ENCODE measurements at regions not wholly inside any gene's neighbourhood (a gene's known extent, or its start where the extent isn't known, plus 50 kb on each side); places are given as distances from the start of the nearest gene placed in this dataset.

DNA sequence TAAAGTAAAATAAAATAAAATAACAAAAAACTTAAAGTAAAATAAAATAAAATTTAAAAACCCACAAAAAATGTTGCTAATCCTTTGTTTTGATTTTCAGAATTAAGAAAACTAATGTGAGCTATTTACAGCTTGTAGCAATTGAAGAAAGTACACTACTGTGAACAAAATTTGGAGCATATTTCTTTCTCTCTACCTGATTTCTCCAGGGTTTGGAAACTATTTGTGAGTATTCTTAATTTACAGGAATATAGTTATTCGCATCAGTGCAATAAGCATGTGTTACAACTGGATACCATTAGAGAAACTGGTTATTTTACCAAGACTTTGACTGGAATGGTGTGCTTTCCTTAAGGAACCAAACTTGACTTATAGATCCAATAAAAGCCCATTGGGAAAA lies 86.1 kb upstream of the CNOT2 start:
- H3K27ac ChIP-seq, result no peak overlapping the region
- in situ Hi-C loops (cut with HindIII; ENCODE audit: low pct_ligation_motif_present, low sequenced_read_pairs), result no loop called here
- DNase-seq, result no peak
- TF ChIP-seq, protein P1, sequence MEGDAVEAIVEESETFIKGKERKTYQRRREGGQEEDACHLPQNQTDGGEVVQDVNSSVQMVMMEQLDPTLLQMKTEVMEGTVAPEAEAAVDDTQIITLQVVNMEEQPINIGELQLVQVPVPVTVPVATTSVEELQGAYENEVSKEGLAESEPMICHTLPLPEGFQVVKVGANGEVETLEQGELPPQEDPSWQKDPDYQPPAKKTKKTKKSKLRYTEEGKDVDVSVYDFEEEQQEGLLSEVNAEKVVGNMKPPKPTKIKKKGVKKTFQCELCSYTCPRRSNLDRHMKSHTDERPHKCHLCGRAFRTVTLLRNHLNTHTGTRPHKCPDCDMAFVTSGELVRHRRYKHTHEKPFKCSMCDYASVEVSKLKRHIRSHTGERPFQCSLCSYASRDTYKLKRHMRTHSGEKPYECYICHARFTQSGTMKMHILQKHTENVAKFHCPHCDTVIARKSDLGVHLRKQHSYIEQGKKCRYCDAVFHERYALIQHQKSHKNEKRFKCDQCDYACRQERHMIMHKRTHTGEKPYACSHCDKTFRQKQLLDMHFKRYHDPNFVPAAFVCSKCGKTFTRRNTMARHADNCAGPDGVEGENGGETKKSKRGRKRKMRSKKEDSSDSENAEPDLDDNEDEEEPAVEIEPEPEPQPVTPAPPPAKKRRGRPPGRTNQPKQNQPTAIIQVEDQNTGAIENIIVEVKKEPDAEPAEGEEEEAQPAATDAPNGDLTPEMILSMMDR (IDR thresholded peaks at IDR 0.05; ENCODE audit: low read depth, low read length, missing control alignments), result no peak
- H3K27me3 ChIP-seq (replicated peaks), result no peaks in the 10 kb centered on the region
- no peak overlapping the region for H3K4me3 ChIP-seq (ENCODE audit: low read depth, low read length)
- no peaks in the 10 kb centered on the region for H3K36me3 ChIP-seq (replicated peaks)

DNA sequence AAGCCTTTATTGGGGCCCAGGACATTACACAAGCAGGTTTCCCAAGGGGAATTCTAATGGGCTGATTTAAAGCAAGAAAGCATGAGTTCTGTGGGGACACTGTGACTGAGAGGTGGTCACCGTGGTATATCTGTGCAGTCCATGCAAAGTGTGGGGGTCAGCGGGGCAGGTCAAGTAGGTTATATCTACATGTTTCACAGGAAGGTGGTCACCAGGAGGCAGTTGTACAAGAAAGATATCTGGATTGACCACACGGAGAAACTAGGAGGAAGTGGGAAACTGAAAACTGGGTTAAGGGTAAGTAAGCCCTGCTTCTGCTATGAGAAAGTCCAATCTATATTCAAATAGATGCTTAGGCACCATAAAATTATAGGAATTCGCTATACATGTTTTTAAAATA lies 77.8 kb upstream of the CNOT2 start:
- in situ Hi-C loops (cut with HindIII; ENCODE audit: low pct_ligation_motif_present, low sequenced_read_pairs), result no loop called here
- TF ChIP-seq, protein P1 (IDR thresholded peaks at IDR 0.05; ENCODE audit: low read depth, low read length, missing control alignments), result no peak
- Histone ChIP-seq H3K4me3 (ENCODE audit: low read depth, low read length) (no peak overlapping the region), H3K27ac (no peak overlapping the region), H3K27me3 (replicated peaks) (no peaks in the 10 kb centered on the region), H3K36me3 (replicated peaks) (no peaks in the 10 kb centered on the region)
- no peak for DNase-seq

DNA sequence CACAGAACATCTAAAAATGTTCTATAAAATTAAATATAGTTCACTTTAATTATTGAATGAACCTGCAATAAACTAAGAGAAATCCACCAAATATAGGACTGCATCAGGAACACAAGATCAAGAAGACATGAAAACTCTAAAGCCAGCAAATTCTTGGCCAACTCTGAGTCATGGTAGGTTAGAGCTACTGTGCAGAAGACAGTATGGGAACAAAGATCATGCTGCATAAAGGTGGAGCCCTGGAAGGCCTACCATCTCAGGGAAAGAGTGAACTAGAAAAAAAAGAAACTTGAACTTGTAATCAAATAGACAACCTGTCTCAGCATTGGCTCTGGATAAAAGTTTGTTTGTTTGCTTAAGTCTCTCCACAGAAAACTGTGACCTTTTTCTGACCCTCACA lies 66.9 kb upstream of the CNOT2 start:
- Histone ChIP-seq H3K27ac (no peak overlapping the region), H3K36me3 (replicated peaks) (no peaks in the 10 kb centered on the region), H3K27me3 (replicated peaks) (no peaks in the 10 kb centered on the region), H3K4me3 (ENCODE audit: low read depth, low read length) (no peak overlapping the region)
- TF ChIP-seq, protein P1 (IDR thresholded peaks at IDR 0.05; ENCODE audit: low read depth, low read length, missing control alignments), result no peak
- in situ Hi-C loops (cut with HindIII; ENCODE audit: low pct_ligation_motif_present, low sequenced_read_pairs), result no loop called here
- DNase-seq, result no peak

DNA sequence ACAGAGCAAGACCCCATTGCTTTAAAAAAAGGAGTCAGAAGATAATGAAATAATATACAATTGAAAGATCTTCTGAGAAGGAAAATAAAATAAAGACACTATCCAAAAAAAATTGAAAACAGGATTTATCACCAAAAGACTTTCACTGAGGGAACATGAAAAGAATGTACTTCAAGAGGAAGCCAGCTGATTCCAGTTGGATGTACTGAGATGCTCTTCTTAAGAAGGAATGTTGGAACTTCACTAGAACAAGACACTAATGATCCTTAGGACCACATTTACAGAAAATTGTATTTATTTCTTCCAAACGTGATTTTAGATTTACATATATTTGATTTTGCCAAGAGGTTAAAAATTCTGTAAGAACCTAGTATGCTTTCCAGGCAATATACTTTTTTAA lies 65.6 kb upstream of the CNOT2 start:
- Histone ChIP-seq H3K27ac (no peak overlapping the region), H3K36me3 (replicated peaks) (no peaks in the 10 kb centered on the region), H3K4me3 (ENCODE audit: low read depth, low read length) (no peak overlapping the region), H3K27me3 (replicated peaks) (no peaks in the 10 kb centered on the region)
- TF ChIP-seq, protein P1 (IDR thresholded peaks at IDR 0.05; ENCODE audit: low read depth, low read length, missing control alignments), result no peak
- DNase-seq, result no peak
- in situ Hi-C loops (cut with HindIII; ENCODE audit: low pct_ligation_motif_present, low sequenced_read_pairs), result no loop called here

DNA sequence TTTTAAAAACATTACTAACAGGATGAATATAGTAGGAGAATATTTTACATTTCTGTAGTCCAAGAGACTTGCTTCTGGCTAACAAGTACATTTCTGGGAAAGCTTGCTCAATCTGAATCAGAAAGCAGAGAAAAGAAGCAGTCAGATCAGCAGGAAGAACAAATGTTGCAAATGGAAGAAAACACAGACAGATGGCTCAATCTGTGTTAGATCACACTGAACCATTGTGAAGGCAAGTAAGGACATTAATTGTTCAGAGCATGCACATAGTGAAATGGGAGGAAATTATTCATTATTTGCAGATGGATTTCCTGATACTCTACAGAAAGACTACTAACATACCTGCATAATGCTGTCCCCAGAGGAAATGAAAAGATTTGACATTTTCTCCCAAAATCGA lies 65.2 kb upstream of the CNOT2 start:
- in situ Hi-C loops (cut with HindIII; ENCODE audit: low pct_ligation_motif_present, low sequenced_read_pairs), result no loop called here
- Histone ChIP-seq H3K27ac (no peak overlapping the region), H3K36me3 (replicated peaks) (no peaks in the 10 kb centered on the region), H3K27me3 (replicated peaks) (no peaks in the 10 kb centered on the region), H3K4me3 (ENCODE audit: low read depth, low read length) (no peak overlapping the region)
- DNase-seq, result no peak
- TF ChIP-seq, protein P1 (IDR thresholded peaks at IDR 0.05; ENCODE audit: low read depth, low read length, missing control alignments), result no peak

DNA sequence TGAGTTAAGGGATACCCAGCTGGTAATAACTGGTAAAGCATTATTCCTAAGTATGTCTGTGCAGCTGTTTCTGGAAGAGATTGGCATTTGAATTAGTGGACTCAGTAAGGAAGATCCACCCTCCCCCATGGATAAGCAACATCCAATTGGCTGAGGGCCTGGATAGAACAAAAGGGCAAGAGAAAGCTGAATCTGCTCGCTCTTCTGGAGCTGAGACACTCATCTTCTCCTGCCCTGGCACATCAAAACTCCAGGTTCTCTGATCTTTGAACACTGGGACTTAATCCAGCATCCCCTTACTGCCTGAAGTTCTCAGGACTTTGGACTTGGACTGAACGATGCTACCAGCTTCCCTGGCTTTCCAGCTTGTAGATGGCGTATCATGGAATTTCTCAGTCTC lies 63.1 kb upstream of the CNOT2 start:
- DNase-seq, result no peak
- Histone ChIP-seq H3K27ac (no peak overlapping the region), H3K27me3 (replicated peaks) (no peaks in the 10 kb centered on the region), H3K36me3 (replicated peaks) (no peaks in the 10 kb centered on the region), H3K4me3 (ENCODE audit: low read depth, low read length) (no peak overlapping the region)
- in situ Hi-C loops (cut with HindIII; ENCODE audit: low pct_ligation_motif_present, low sequenced_read_pairs), result no loop called here
- TF ChIP-seq, protein P1 (IDR thresholded peaks at IDR 0.05; ENCODE audit: low read depth, low read length, missing control alignments), result no peak
